GM18868 (cell line): ENCODE measurements at regions not wholly inside any gene's neighbourhood (a gene's known extent, or its start where the extent isn't known, plus 50 kb on each side); places are given as distances from the start of the nearest gene placed in this dataset.

Source experiments
- ATAC-seq: cut with Tn5 transposase; IDR thresholded peaks from one replicate; pipeline ENCODE4 v1.9.1; 2021; ENCODE audit warnings: mild to moderate bottlenecking, moderate library complexity; ENCODE audit not compliant: unreplicated experiment

GRCh38 chr1:55418208-55419000 is 203.2 kb upstream of the USP24 start:
- ATAC-seq, result no peak

- ATAC-seq, result no peak
Measured at GRCh38 chr1:55416164-55416842, 201.1 kb upstream of the USP24 start.

GRCh38 chr1:55413286-55413685 is 198.1 kb upstream of the USP24 start:
- ATAC-seq, result no peak

- ATAC-seq, result no peak
Measured at GRCh38 chr1:55412060-55412459, 196.9 kb upstream of the USP24 start.

- no peak for ATAC-seq
Measured at GRCh38 chr1:55402671-55403464, 187.7 kb upstream of the USP24 start.

- no peak for ATAC-seq
Measured at GRCh38 chr1:55402142-55402541, 187.0 kb upstream of the USP24 start.

- no peak for ATAC-seq
Measured at GRCh38 chr1:55400508-55400907, 185.3 kb upstream of the USP24 start.

- no peak for ATAC-seq
Measured at GRCh38 chr1:55399346-55399745, 184.2 kb upstream of the USP24 start.

GRCh38 chr1:55396381-55396891 is 181.3 kb upstream of the USP24 start:
- ATAC-seq, result no peak

GRCh38 chr1:55388960-55389359 is 173.8 kb upstream of the USP24 start:
- ATAC-seq, result no peak

GRCh38 chr1:55387145-55387544 is 172.0 kb upstream of the USP24 start:
- no peak for ATAC-seq

GRCh38 chr1:55386456-55386855 is 171.3 kb upstream of the USP24 start:
- ATAC-seq, result no peak

- ATAC-seq, result no peak
Measured at GRCh38 chr1:55385402-55386018, 170.3 kb upstream of the USP24 start.

GRCh38 chr1:55384637-55385036 is 169.5 kb upstream of the USP24 start:
- ATAC-seq, result no peak

- no peak for ATAC-seq
Measured at GRCh38 chr1:55382806-55383305, 167.7 kb upstream of the USP24 start.

GRCh38 chr1:55381983-55382382 is 166.8 kb upstream of the USP24 start:
- ATAC-seq, result no peak

GRCh38 chr1:55381491-55381890 is 166.3 kb upstream of the USP24 start:
- ATAC-seq, result no peak

GRCh38 chr1:55380355-55380970 is 165.3 kb upstream of the USP24 start:
- no peak for ATAC-seq

- peak; percentile 68 for ATAC-seq
Measured at GRCh38 chr1:55378582-55378981, 163.4 kb upstream of the USP24 start.

- no peak for ATAC-seq
Measured at GRCh38 chr1:55376897-55377296, 161.7 kb upstream of the USP24 start.
